Loucy (cell line): ENCODE measurements at regions not wholly inside any gene's neighbourhood (a gene's known extent, or its start where the extent isn't known, plus 50 kb on each side); places are given as distances from the start of the nearest gene placed in this dataset.

ENCODE experiments used
- H2AFZ ChIP-seq: fragments of 200-600 bp; sonication (generic); 2 replicates; pipeline ENCODE4 v1.6.0; 2016; ENCODE audit warnings: antibody characterized with exemption, mild to moderate bottlenecking, low read length, moderate library complexity
- H3F3A ChIP-seq: fragments of 200-600 bp; 2 replicates; pipeline ENCODE4 v1.6.0; 2016; ENCODE audit warnings: antibody characterized with exemption, low read depth, mild to moderate bottlenecking
- H3K27me3 ChIP-seq: fragments of 200-600 bp; sonication (generic); 2 replicates; pipeline ENCODE4 v1.6.1; 2014; ENCODE audit warnings: low read length, mild to moderate bottlenecking; ENCODE audit not compliant: insufficient read depth, poor library complexity, severe bottlenecking
- H3K36me3 ChIP-seq: fragments of 200-600 bp; sonication (generic); 2 replicates; pipeline ENCODE4 v1.6.1; 2016; ENCODE audit warnings: low read length; ENCODE audit not compliant: insufficient read depth
- H3K4me1 ChIP-seq: fragments of 200-600 bp; sonication (generic); 2 replicates; pipeline ENCODE4 v1.5.1; 2014; ENCODE audit warnings: low read length, mild to moderate bottlenecking; ENCODE audit not compliant: insufficient read depth, poor library complexity, severe bottlenecking
- H3K4me2 ChIP-seq: fragments of 200-600 bp; sonication (generic); 2 replicates; pipeline ENCODE4 v1.6.0; 2014; ENCODE audit warnings: antibody characterized with exemption, low read length, low read depth, mild to moderate bottlenecking; ENCODE audit not compliant: poor library complexity, severe bottlenecking
- H3K4me3 ChIP-seq: fragments of 200-600 bp; sonication (generic); 2 replicates; pipeline ENCODE4 v1.5.1; 2014; ENCODE audit warnings: low read length, mild to moderate bottlenecking, mixed read lengths; ENCODE audit not compliant: poor library complexity, severe bottlenecking
- H3K79me2 ChIP-seq: fragments of 200-600 bp; sonication (generic); 2 replicates; pipeline ENCODE4 v1.6.1; 2014; ENCODE audit warnings: low read length; ENCODE audit not compliant: insufficient read depth
- H3K9ac ChIP-seq: fragments of 200-600 bp; sonication (generic); 2 replicates; pipeline ENCODE4 v1.6.0; 2014; ENCODE audit warnings: mild to moderate bottlenecking, low read depth, low read length, moderate library complexity; ENCODE audit not compliant: poor library complexity, severe bottlenecking
- H3K9me2 ChIP-seq: fragments of 200-600 bp; sonication (generic); replicated peaks from 2 replicates; pipeline ENCODE4 v1.6.1; 2016; ENCODE audit warnings: low read depth, low read length, mixed read lengths
- H3K9me3 ChIP-seq: fragments of 200-600 bp; sonication (generic); 2 replicates; pipeline ENCODE4 v1.6.1; 2014; ENCODE audit warnings: mild to moderate bottlenecking, antibody characterized with exemption, low read length, low read depth; ENCODE audit not compliant: insufficient read depth
- H4K20me1 ChIP-seq: fragments of 200-600 bp; sonication (generic); 2 replicates; pipeline ENCODE4 v1.6.0; 2014; ENCODE audit warnings: antibody characterized with exemption, low read length, mild to moderate bottlenecking; ENCODE audit not compliant: insufficient read depth, poor library complexity, severe bottlenecking
- CTCF ChIP-seq: fragments of 200-600 bp; sonication (generic); conservative IDR thresholded peaks from 2 replicates; pipeline ENCODE4 v1.5.1; 2014; ENCODE audit warnings: mild to moderate bottlenecking, antibody characterized with exemption, low read length
- EZH2phosphoT487 ChIP-seq: fragments of 200-600 bp; IDR thresholded peaks from 2 replicates; pipeline ENCODE4 v1.6.1; 2018; ENCODE audit warnings: antibody characterized with exemption, mild to moderate bottlenecking, moderate library complexity, borderline replicate concordance

GRCh38 chr11:103705642-103706041, 330.8 kb upstream of the DDI1 start:
- no peaks in the 10 kb centered on the region for H3K4me1 ChIP-seq
- H3K9ac ChIP-seq = no peak overlapping the region
- H3K36me3 ChIP-seq = no peaks in the 10 kb centered on the region
- no peaks in the 10 kb centered on the region; the same call in 1 of the 2 replicates for H3K9me3 ChIP-seq
- no peaks in the 10 kb centered on the region for H3K27me3 ChIP-seq
- no peak overlapping the region for H3K4me2 ChIP-seq
- TF ChIP-seq EZH2phosphoT487 = no peak
- no peak overlapping the region for H2AFZ ChIP-seq
- H3K79me2 ChIP-seq = no peaks in the 10 kb centered on the region
- no peaks in the 10 kb centered on the region for H4K20me1 ChIP-seq
- H3K9me2 ChIP-seq = no peaks in the 10 kb centered on the region
- no peak overlapping the region for H3K4me3 ChIP-seq
- no peaks in the 10 kb centered on the region for H3F3A ChIP-seq

GRCh38 chr11:103709371-103709770, 327.1 kb upstream of the DDI1 start:
- Histone ChIP-seq H3K4me3 (no peak overlapping the region), H3K4me2 (no peak overlapping the region), H3K36me3 (no peaks in the 10 kb centered on the region), H3K27me3 (no peaks in the 10 kb centered on the region), H3F3A (no peaks in the 10 kb centered on the region), H2AFZ (no peak overlapping the region), H4K20me1 (no peaks in the 10 kb centered on the region), H3K4me1 (peaks cover 12% of the 10 kb centered on the region), H3K79me2 (no peaks in the 10 kb centered on the region), H3K9ac (no peak overlapping the region), H3K9me3 (no peaks in the 10 kb centered on the region; the same call in 1 of the 2 replicates), H3K9me2 (no peaks in the 10 kb centered on the region)
- TF ChIP-seq CTCF = no peak
- TF ChIP-seq EZH2phosphoT487 = no peak

GRCh38 chr11:103714246-103714645, 322.2 kb upstream of the DDI1 start:
- no peaks in the 10 kb centered on the region; the same call in 1 of the 2 replicates for H3K9me3 ChIP-seq
- no peak overlapping the region for H3K9ac ChIP-seq
- no peaks in the 10 kb centered on the region for H3F3A ChIP-seq
- no peaks in the 10 kb centered on the region for H4K20me1 ChIP-seq
- H3K79me2 ChIP-seq = no peaks in the 10 kb centered on the region
- no peaks in the 10 kb centered on the region for H3K9me2 ChIP-seq
- no peak overlapping the region for H3K4me2 ChIP-seq
- H2AFZ ChIP-seq = 0 out of 2 replicates have a peak overlapping the region, but pooled peaks have one; percentile 9
- peaks cover 12% of the 10 kb centered on the region for H3K4me1 ChIP-seq
- no peaks in the 10 kb centered on the region for H3K36me3 ChIP-seq
- no peak overlapping the region for H3K4me3 ChIP-seq
- no peaks in the 10 kb centered on the region for H3K27me3 ChIP-seq
- TF ChIP-seq CTCF (no peak), EZH2phosphoT487 (no peak)

GRCh38 chr11:103716363-103716762, 320.1 kb upstream of the DDI1 start:
- no peak overlapping the region for H3K4me2 ChIP-seq

More at GRCh38 chr11:103716363-103716762, 320.1 kb upstream of the DDI1 start:
- TF ChIP-seq EZH2phosphoT487 = no peak
- no peak for TF ChIP-seq CTCF
- no peak overlapping the region for H2AFZ ChIP-seq
- no peaks in the 10 kb centered on the region for H3K36me3 ChIP-seq
- H3K27me3 ChIP-seq = no peaks in the 10 kb centered on the region
- H4K20me1 ChIP-seq = no peaks in the 10 kb centered on the region
- no peaks in the 10 kb centered on the region for H3K9me3 ChIP-seq
- no peaks in the 10 kb centered on the region for H3K79me2 ChIP-seq
- H3F3A ChIP-seq = no peaks in the 10 kb centered on the region
- no peak overlapping the region for H3K9ac ChIP-seq
- H3K9me2 ChIP-seq = no peaks in the 10 kb centered on the region
- H3K4me3 ChIP-seq = no peak overlapping the region
- H3K4me1 ChIP-seq = peaks cover 12% of the 10 kb centered on the region
